ENCODE measurements at regions not wholly inside any gene's neighbourhood (a gene's known extent, or its start where the extent isn't known, plus 50 kb on each side); places are given as distances from the start of the nearest gene placed in this dataset.
A peak's percentile ranks its signal among the peaks of the same experiment; 100 is the strongest.
"Not testable (repeated sequence)": the region's sequence is repeated elsewhere in the genome, so short reads cannot be mapped to it uniquely, and the experiment has no call there.

GRCh38 chr11:93054279-93054678, 84.8 kb downstream of the MTNR1B start:
- no peak overlapping the region for H3K27ac ChIP-seq (ENCODE audit: low read depth, low read length)
- H3K9me3 ChIP-seq (ENCODE audit: control insufficient read depth, insufficient read depth, low read depth, low read length) = peaks cover 3% of the 10 kb centered on the region; the same call in 1 of the 2 replicates
- no peak overlapping the region for H3K9ac ChIP-seq (ENCODE audit: low read length)

GRCh38 chr11:93054881-93055280, 85.4 kb downstream of the MTNR1B start:
- peaks cover 3% of the 10 kb centered on the region; the same call in 1 of the 2 replicates for H3K9me3 ChIP-seq (ENCODE audit: control insufficient read depth, insufficient read depth, low read depth, low read length)
- no peak overlapping the region for H3K9ac ChIP-seq (ENCODE audit: low read length)
- H3K4me3 ChIP-seq (ENCODE audit: low read depth, low read length) = no peak overlapping the region
- H3K36me3 ChIP-seq (ENCODE audit: control insufficient read depth, insufficient read depth, low read length) = no peaks in the 10 kb centered on the region
- H3K27ac ChIP-seq (ENCODE audit: low read depth, low read length) = no peak overlapping the region
- no peaks in the 10 kb centered on the region; the same call in 1 of the 2 replicates for H3K4me1 ChIP-seq (ENCODE audit: control insufficient read depth, insufficient read depth, low read length)
- H3K27me3 ChIP-seq (ENCODE audit: control insufficient read depth, insufficient read depth, low read length) = no peaks in the 10 kb centered on the region

More at GRCh38 chr11:93054279-93054678, 84.8 kb downstream of the MTNR1B start:
- H3K4me1 ChIP-seq (ENCODE audit: control insufficient read depth, insufficient read depth, low read length) = no peaks in the 10 kb centered on the region; the same call in 1 of the 2 replicates
- H3K36me3 ChIP-seq (ENCODE audit: control insufficient read depth, insufficient read depth, low read length) = no peaks in the 10 kb centered on the region
- H3K4me3 ChIP-seq (ENCODE audit: low read depth, low read length) = no peak overlapping the region
- H3K27me3 ChIP-seq (ENCODE audit: control insufficient read depth, insufficient read depth, low read length) = no peaks in the 10 kb centered on the region

GRCh38 chr11:93059117-93059957, 89.9 kb downstream of the MTNR1B start:
- H3K4me3 ChIP-seq (ENCODE audit: low read depth, low read length) = no peak overlapping the region
- H3K27me3 ChIP-seq (ENCODE audit: control insufficient read depth, insufficient read depth, low read length) = no peaks in the 10 kb centered on the region
- peaks cover 3% of the 10 kb centered on the region; the same call in 1 of the 2 replicates for H3K9me3 ChIP-seq (ENCODE audit: control insufficient read depth, insufficient read depth, low read depth, low read length)
- H3K36me3 ChIP-seq (ENCODE audit: control insufficient read depth, insufficient read depth, low read length) = no peaks in the 10 kb centered on the region
- no peak overlapping the region for H3K9ac ChIP-seq (ENCODE audit: low read length)
- no peak overlapping the region for H3K27ac ChIP-seq (ENCODE audit: low read depth, low read length)
- H3K4me1 ChIP-seq (ENCODE audit: control insufficient read depth, insufficient read depth, low read length) = no peaks in the 10 kb centered on the region; the same call in 1 of the 2 replicates

- Histone ChIP-seq H3K9me3 (ENCODE audit: control insufficient read depth, insufficient read depth, low read depth, low read length) (peaks cover 4% of the 10 kb centered on the region; the same call in 1 of the 2 replicates), H3K27ac (ENCODE audit: low read depth, low read length) (no peak overlapping the region), H3K4me3 (ENCODE audit: low read depth, low read length) (no peak overlapping the region), H3K27me3 (ENCODE audit: control insufficient read depth, insufficient read depth, low read length) (no peaks in the 10 kb centered on the region), H3K36me3 (ENCODE audit: control insufficient read depth, insufficient read depth, low read length) (no peaks in the 10 kb centered on the region), H3K4me1 (ENCODE audit: control insufficient read depth, insufficient read depth, low read length) (no peaks in the 10 kb centered on the region; the same call in 1 of the 2 replicates), H3K9ac (ENCODE audit: low read length) (no peak overlapping the region)
Measured at GRCh38 chr11:93063086-93063485, 93.6 kb downstream of the MTNR1B start.

GRCh38 chr11:93065074-93065674, 95.7 kb downstream of the MTNR1B start:
- H3K9ac ChIP-seq (ENCODE audit: low read length); H3K27me3 ChIP-seq (ENCODE audit: control insufficient read depth, insufficient read depth, low read length); H3K4me3 ChIP-seq (ENCODE audit: low read depth, low read length); H3K36me3 ChIP-seq (ENCODE audit: control insufficient read depth, insufficient read depth, low read length); H3K4me1 ChIP-seq (ENCODE audit: control insufficient read depth, insufficient read depth, low read length); H3K9me3 ChIP-seq (ENCODE audit: control insufficient read depth, insufficient read depth, low read depth, low read length); H3K27ac ChIP-seq (ENCODE audit: low read depth, low read length): not testable (repeated sequence)

GRCh38 chr11:93067881-93068390, 98.5 kb downstream of the MTNR1B start:
- Histone ChIP-seq H3K9ac (ENCODE audit: low read length) (no peak overlapping the region), H3K27ac (ENCODE audit: low read depth, low read length) (no peak overlapping the region), H3K4me3 (ENCODE audit: low read depth, low read length) (no peak overlapping the region), H3K4me1 (ENCODE audit: control insufficient read depth, insufficient read depth, low read length) (peaks cover 10% of the 10 kb centered on the region), H3K9me3 (ENCODE audit: control insufficient read depth, insufficient read depth, low read depth, low read length) (peaks cover 4% of the 10 kb centered on the region), H3K27me3 (ENCODE audit: control insufficient read depth, insufficient read depth, low read length) (no peaks in the 10 kb centered on the region), H3K36me3 (ENCODE audit: control insufficient read depth, insufficient read depth, low read length) (no peaks in the 10 kb centered on the region)

- peak overlapping the region; percentile 59 for H3K27ac ChIP-seq (ENCODE audit: low read depth, low read length)
- no peaks in the 10 kb centered on the region for H3K27me3 ChIP-seq (ENCODE audit: control insufficient read depth, insufficient read depth, low read length)
- H3K9ac ChIP-seq (ENCODE audit: low read length) = peak overlapping the region; percentile 46
- H3K4me3 ChIP-seq (ENCODE audit: low read depth, low read length) = peak overlapping the region; percentile 25
- peaks cover 4% of the 10 kb centered on the region; the same call in 1 of the 2 replicates for H3K9me3 ChIP-seq (ENCODE audit: control insufficient read depth, insufficient read depth, low read depth, low read length)
- H3K36me3 ChIP-seq (ENCODE audit: control insufficient read depth, insufficient read depth, low read length) = no peaks in the 10 kb centered on the region
- peaks cover 21% of the 10 kb centered on the region for H3K4me1 ChIP-seq (ENCODE audit: control insufficient read depth, insufficient read depth, low read length)
Measured at GRCh38 chr11:93072229-93072914, 102.9 kb downstream of the MTNR1B start.

GRCh38 chr11:93073026-93073425, 103.6 kb downstream of the MTNR1B start:
- Histone ChIP-seq H3K9ac (ENCODE audit: low read length) (peak overlapping the region; percentile 70), H3K27ac (ENCODE audit: low read depth, low read length) (peak overlapping the region; percentile 59), H3K9me3 (ENCODE audit: control insufficient read depth, insufficient read depth, low read depth, low read length) (peaks cover 4% of the 10 kb centered on the region; the same call in 1 of the 2 replicates), H3K4me1 (ENCODE audit: control insufficient read depth, insufficient read depth, low read length) (peaks cover 21% of the 10 kb centered on the region), H3K27me3 (ENCODE audit: control insufficient read depth, insufficient read depth, low read length) (no peaks in the 10 kb centered on the region), H3K4me3 (ENCODE audit: low read depth, low read length) (peak overlapping the region; percentile 25; the same call in 1 of the 2 replicates), H3K36me3 (ENCODE audit: control insufficient read depth, insufficient read depth, low read length) (no peaks in the 10 kb centered on the region)

GRCh38 chr11:93073508-93074280, 104.2 kb downstream of the MTNR1B start:
- H3K4me3 ChIP-seq (ENCODE audit: low read depth, low read length) = 0 out of 2 replicates have a peak overlapping the region, but pooled peaks have one; percentile 14

GRCh38 chr11:93074352-93074751, 104.9 kb downstream of the MTNR1B start:
- Histone ChIP-seq H3K4me1 (ENCODE audit: control insufficient read depth, insufficient read depth, low read length) (peaks cover 21% of the 10 kb centered on the region), H3K27ac (ENCODE audit: low read depth, low read length) (peak overlapping the region; percentile 59; the same call in 1 of the 2 replicates), H3K9ac (ENCODE audit: low read length) (peak overlapping the region; percentile 24), H3K9me3 (ENCODE audit: control insufficient read depth, insufficient read depth, low read depth, low read length) (peaks cover 4% of the 10 kb centered on the region; the same call in 1 of the 2 replicates), H3K27me3 (ENCODE audit: control insufficient read depth, insufficient read depth, low read length) (no peaks in the 10 kb centered on the region), H3K4me3 (ENCODE audit: low read depth, low read length) (no peak overlapping the region), H3K36me3 (ENCODE audit: control insufficient read depth, insufficient read depth, low read length) (no peaks in the 10 kb centered on the region)

More at GRCh38 chr11:93073508-93074280, 104.2 kb downstream of the MTNR1B start:
- peaks cover 21% of the 10 kb centered on the region for H3K4me1 ChIP-seq (ENCODE audit: control insufficient read depth, insufficient read depth, low read length)
- H3K27ac ChIP-seq (ENCODE audit: low read depth, low read length) = peak overlapping the region; percentile 59
- no peaks in the 10 kb centered on the region for H3K36me3 ChIP-seq (ENCODE audit: control insufficient read depth, insufficient read depth, low read length)
- no peaks in the 10 kb centered on the region for H3K27me3 ChIP-seq (ENCODE audit: control insufficient read depth, insufficient read depth, low read length)
- peak overlapping the region; percentile 70 for H3K9ac ChIP-seq (ENCODE audit: low read length)
- H3K9me3 ChIP-seq (ENCODE audit: control insufficient read depth, insufficient read depth, low read depth, low read length) = peaks cover 4% of the 10 kb centered on the region; the same call in 1 of the 2 replicates

Measured in HUES6 (cell line).